OCI-LY7 (cell line): ENCODE measurements at regions not wholly inside any gene's neighbourhood (a gene's known extent, or its start where the extent isn't known, plus 50 kb on each side); places are given as distances from the start of the nearest gene placed in this dataset.

Experiments
- BruUV-seq: library from RNA; stranded (reverse); fragments of 400-500 nt; replicated peaks from 2 replicates; lab custom pipeline; 2021; lab: Mats Ljungman, UMichigan
- CTCF ChIA-PET: fragments of 300-600 bp; sonication (Branson Sonifier 250); formaldehyde crosslinking; loops from one replicate; lab custom pipeline; 2022; ENCODE audit warnings: antibody characterized with exemption; ENCODE audit not compliant: unreplicated experiment; lab: Charles Lee
- POLR2A ChIA-PET: fragments of 300-600 bp; sonication (Branson Sonifier 250); formaldehyde crosslinking; loops from one replicate; lab custom pipeline; 2022; ENCODE audit warnings: antibody characterized with exemption; lab: Charles Lee
- DNase-seq: peaks from one replicate; pipeline ENCODE4 v3.0.0-alpha.2; 2015; ENCODE audit warnings: low spot score
- H2AFZ ChIP-seq: fragments of 200-600 bp; sonication (generic), shearing (Covaris generic); 2 replicates; pipeline ENCODE4 v1.6.1; 2014; ENCODE audit warnings: mild to moderate bottlenecking, antibody characterized with exemption, low read length, moderate library complexity
- H3K27ac ChIP-seq: fragments of 200-600 bp; sonication (generic); 2 replicates; pipeline ENCODE4 v1.5.1; 2014; ENCODE audit warnings: mixed run types, low read depth, mild to moderate bottlenecking, moderate library complexity, low read length, inconsistent platforms; ENCODE audit not compliant: poor library complexity, severe bottlenecking
- H3K36me3 ChIP-seq: fragments of 200-600 bp; sonication (generic); 2 replicates; pipeline ENCODE4 v1.6.1; 2014; ENCODE audit warnings: mild to moderate bottlenecking, antibody characterized with exemption, low read length, moderate library complexity, mixed read lengths; ENCODE audit not compliant: insufficient read depth
- H3K4me1 ChIP-seq: fragments of 200-600 bp; sonication (generic); 2 replicates; pipeline ENCODE4 v1.5.1; 2014; ENCODE audit warnings: mild to moderate bottlenecking, low read length; ENCODE audit not compliant: insufficient read depth, poor library complexity, severe bottlenecking
- H3K4me2 ChIP-seq: fragments of 200-600 bp; sonication (generic); 2 replicates; pipeline ENCODE4 v1.6.1; 2014; ENCODE audit warnings: mild to moderate bottlenecking, low read length
- H3K4me3 ChIP-seq: fragments of 200-600 bp; sonication (generic); 2 replicates; pipeline ENCODE4 v1.5.1; 2014; ENCODE audit warnings: mild to moderate bottlenecking, low read depth, low read length; ENCODE audit not compliant: poor library complexity, severe bottlenecking
- H3K79me2 ChIP-seq: fragments of 200-600 bp; sonication (generic); 2 replicates; pipeline ENCODE4 v1.6.1; 2016; ENCODE audit warnings: low read depth, mild to moderate bottlenecking, low read length, moderate library complexity, mixed read lengths; ENCODE audit not compliant: insufficient read depth
- H3K9me2 ChIP-seq: fragments of 200-600 bp; sonication (generic); 2 replicates; pipeline ENCODE4 v1.6.1; 2016; ENCODE audit warnings: mild to moderate bottlenecking, low read length, mixed read lengths; ENCODE audit not compliant: insufficient read depth
- H3K9me3 ChIP-seq: fragments of 200-600 bp; sonication (generic); 2 replicates; pipeline ENCODE4 v1.6.1; 2014; ENCODE audit warnings: mild to moderate bottlenecking, mixed run types, low read length, mixed read lengths
- H4K20me1 ChIP-seq: fragments of 200-600 bp; sonication (generic); 2 replicates; pipeline ENCODE4 v1.6.1; 2014; ENCODE audit warnings: mild to moderate bottlenecking, antibody characterized with exemption, low read length, moderate library complexity, mixed read lengths; ENCODE audit not compliant: insufficient read depth
- CTCF ChIP-seq: fragments of 200-600 bp; sonication (generic); conservative IDR thresholded peaks from 2 replicates; pipeline ENCODE4 v1.5.1; 2014; ENCODE audit warnings: mild to moderate bottlenecking, antibody characterized with exemption, low read length, moderate library complexity, mixed read lengths
- EZH2phosphoT487 ChIP-seq: fragments of 200-600 bp; sonication (generic); IDR thresholded peaks from 2 replicates; pipeline ENCODE4 v1.6.1; 2018; ENCODE audit warnings: low read depth, borderline replicate concordance, mild to moderate bottlenecking, mixed run types, antibody characterized with exemption, low read length, moderate library complexity, mixed read lengths
- intact Hi-C: fragments of 100-400 bp; cut with micrococcal nuclease; formaldehyde crosslinking; loops from one replicate; pipeline ENCODE4 v1.10.0; 2022; ENCODE audit not compliant: unreplicated experiment

DNA sequence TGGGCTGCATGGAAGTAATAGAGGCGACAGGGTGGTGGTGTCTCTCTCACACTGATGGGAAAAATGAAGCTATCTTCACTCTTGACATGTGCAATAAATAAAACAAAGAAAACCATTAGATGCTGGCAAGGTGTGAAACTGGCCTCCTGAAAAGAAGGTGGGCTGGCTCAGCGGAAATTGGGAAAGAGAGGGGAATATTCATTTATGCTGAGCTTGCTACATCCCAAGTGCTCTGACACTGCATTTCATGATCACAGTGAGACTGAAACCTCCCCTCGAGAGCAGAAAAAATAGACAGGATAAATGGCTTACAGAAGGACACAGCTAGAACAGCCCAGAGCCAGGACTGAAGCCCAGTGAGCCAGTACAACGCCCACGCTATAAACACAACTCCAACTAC lies 112.1 kb upstream of the SMLR1 start:
- no peak overlapping the region for H3K4me2 ChIP-seq
- H2AFZ ChIP-seq = no peak overlapping the region
- no peak overlapping the region for H3K27ac ChIP-seq
- H3K79me2 ChIP-seq = no peaks in the 10 kb centered on the region
- H3K9me3 ChIP-seq = no peaks in the 10 kb centered on the region
- H3K4me3 ChIP-seq = no peak overlapping the region
- no peaks in the 10 kb centered on the region for H3K36me3 ChIP-seq
- intact Hi-C loops = no loop called here
- no peaks in the 10 kb centered on the region for H3K4me1 ChIP-seq
- no peak for TF ChIP-seq EZH2phosphoT487
- H4K20me1 ChIP-seq = no peaks in the 10 kb centered on the region
- BruUV-seq = no TSS peak
- no peaks in the 10 kb centered on the region for H3K9me2 ChIP-seq
- ChIA-PET POLR2A (interaction anchor here (0.6 to 2.3 kb wide), 3 partner anchors 16 to 714 kb away, joined by 3 to 5 read pairs (median 4); no protein-coding TSS in a partner anchor), CTCF (no interaction called here)
- no peak for DNase-seq

DNA sequence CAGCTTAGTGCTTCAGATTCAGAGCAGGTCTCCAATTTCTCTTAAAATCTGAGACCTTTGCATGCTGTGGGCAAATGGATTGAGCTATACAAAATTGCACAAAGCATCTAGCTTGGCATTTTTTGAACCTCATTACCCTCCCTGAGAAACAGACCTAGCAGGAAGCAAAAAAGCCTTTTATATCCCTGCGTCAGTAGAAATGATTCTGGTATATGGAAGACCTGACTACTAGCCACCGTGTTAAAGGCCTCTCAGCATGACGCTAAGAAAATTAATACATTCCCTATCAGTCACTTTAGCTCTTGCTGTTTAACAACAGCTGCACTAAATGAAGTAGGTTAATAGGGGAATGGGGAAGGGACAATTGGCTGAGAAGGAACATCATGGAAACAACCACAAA lies 110.7 kb upstream of the SMLR1 start:
- CTCF ChIA-PET = no interaction called here

GRCh38 chr6:130717657-130718056 lies 109.5 kb upstream of the SMLR1 start:
- CTCF ChIA-PET = no interaction called here
- Histone ChIP-seq H3K9me3 (no peaks in the 10 kb centered on the region), H3K36me3 (no peaks in the 10 kb centered on the region), H3K79me2 (no peaks in the 10 kb centered on the region), H2AFZ (no peak overlapping the region), H3K4me3 (no peak overlapping the region), H3K4me1 (no peaks in the 10 kb centered on the region), H3K4me2 (no peak overlapping the region), H4K20me1 (no peaks in the 10 kb centered on the region), H3K27ac (no peak overlapping the region), H3K9me2 (no peaks in the 10 kb centered on the region)
- DNase-seq = no peak
- no peak for TF ChIP-seq CTCF
- no peak for TF ChIP-seq EZH2phosphoT487
- intact Hi-C loops = no loop called here
- BruUV-seq = no TSS peak
- POLR2A ChIA-PET = interaction anchor here (0.6 kb wide), 1 partner anchor 113 kb away, joined by 3 read pairs; no protein-coding TSS in a partner anchor

More for the DNA sequence above, 110.7 kb upstream of the SMLR1 start:
- H3K4me3 ChIP-seq = no peak overlapping the region
- DNase-seq = no peak
- no peaks in the 10 kb centered on the region for H3K36me3 ChIP-seq
- H3K4me2 ChIP-seq = no peak overlapping the region
- no peaks in the 10 kb centered on the region for H3K9me3 ChIP-seq
- no peak overlapping the region for H2AFZ ChIP-seq
- no TSS peak for BruUV-seq
- H3K4me1 ChIP-seq = no peaks in the 10 kb centered on the region
- no peaks in the 10 kb centered on the region for H4K20me1 ChIP-seq
- intact Hi-C loops = no loop called here
- H3K27ac ChIP-seq = no peak overlapping the region
- POLR2A ChIA-PET = interaction anchor here (2.3 kb wide), 1 partner anchor 26 kb away, joined by 5 read pairs; no protein-coding TSS in a partner anchor
- H3K79me2 ChIP-seq = no peaks in the 10 kb centered on the region
- TF ChIP-seq CTCF (no peak), EZH2phosphoT487 (no peak)
- no peaks in the 10 kb centered on the region for H3K9me2 ChIP-seq
